MG63 (cell line): ENCODE measurements at regions not wholly inside any gene's neighbourhood (a gene's known extent, or its start where the extent isn't known, plus 50 kb on each side); places are given as distances from the start of the nearest gene placed in this dataset.
"Not testable (repeated sequence)": the region's sequence is repeated elsewhere in the genome, so short reads cannot be mapped to it uniquely, and the experiment has no call there.

Experiments used
- DNase-seq: peaks from one replicate; pipeline ENCODE4 v3.0.0-alpha.2; 2020
- H3K27me3 ChIP-seq: fragments of 250-450 bp; sonication (Bioruptor Pico); 2 replicates; pipeline ENCODE4 v1.5.1; 2020; ENCODE audit warnings: mild to moderate bottlenecking, moderate library complexity
- H3K36me3 ChIP-seq: fragments of 250-450 bp; sonication (Bioruptor Pico); 2 replicates; pipeline ENCODE4 v1.5.1; 2020; ENCODE audit warnings: mild to moderate bottlenecking, moderate library complexity
- H3K4me3 ChIP-seq: fragments of 250-450 bp; sonication (Bioruptor Pico); 2 replicates; pipeline ENCODE4 v1.5.1; 2020; ENCODE audit warnings: mild to moderate bottlenecking, moderate library complexity
- H3K9me3 ChIP-seq: fragments of 250-450 bp; sonication (Bioruptor Pico); 2 replicates; pipeline ENCODE4 v1.5.1; 2020; ENCODE audit warnings: mild to moderate bottlenecking, moderate library complexity

- Histone ChIP-seq H3K4me3 (no peak overlapping the region), H3K9me3 (no peaks in the 10 kb centered on the region), H3K27me3 (no peaks in the 10 kb centered on the region), H3K36me3 (no peaks in the 10 kb centered on the region)
- DNase-seq, result no peak
Observed at GRCh38 chr9:73880101-73880500, 617.0 kb upstream of the RORB start.

- H3K4me3 ChIP-seq, result no peak overlapping the region
- H3K36me3 ChIP-seq, result no peaks in the 10 kb centered on the region
- H3K9me3 ChIP-seq, result no peaks in the 10 kb centered on the region
- DNase-seq, result no peak
- H3K27me3 ChIP-seq, result no peaks in the 10 kb centered on the region
Observed at GRCh38 chr9:73889023-73889422, 608.1 kb upstream of the RORB start.

- no peaks in the 10 kb centered on the region for H3K27me3 ChIP-seq
- H3K4me3 ChIP-seq, result no peak overlapping the region
- no peak for DNase-seq
- no peaks in the 10 kb centered on the region for H3K36me3 ChIP-seq
- no peaks in the 10 kb centered on the region for H3K9me3 ChIP-seq
Observed at GRCh38 chr9:73890685-73891277, 606.4 kb upstream of the RORB start.

- Histone ChIP-seq H3K9me3 (no peaks in the 10 kb centered on the region), H3K27me3 (no peaks in the 10 kb centered on the region), H3K4me3 (no peak overlapping the region), H3K36me3 (no peaks in the 10 kb centered on the region)
- DNase-seq, result no peak
Observed at GRCh38 chr9:73892335-73892734, 604.8 kb upstream of the RORB start.

- H3K27me3 ChIP-seq, result no peaks in the 10 kb centered on the region
- DNase-seq, result no peak
- H3K4me3 ChIP-seq, result no peak overlapping the region
- H3K9me3 ChIP-seq, result no peaks in the 10 kb centered on the region
- no peaks in the 10 kb centered on the region for H3K36me3 ChIP-seq
Observed at GRCh38 chr9:73893230-73893629, 603.9 kb upstream of the RORB start.

GRCh38 chr9:73896061-73896460 is 601.1 kb upstream of the RORB start:
- DNase-seq, result no peak
- Histone ChIP-seq H3K4me3 (no peak overlapping the region), H3K36me3 (no peaks in the 10 kb centered on the region), H3K9me3 (no peaks in the 10 kb centered on the region), H3K27me3 (no peaks in the 10 kb centered on the region)

GRCh38 chr9:73906671-73907070 is 590.5 kb upstream of the RORB start:
- no peak overlapping the region for H3K4me3 ChIP-seq
- H3K27me3 ChIP-seq, result no peaks in the 10 kb centered on the region
- no peak for DNase-seq
- no peaks in the 10 kb centered on the region for H3K36me3 ChIP-seq
- H3K9me3 ChIP-seq, result no peaks in the 10 kb centered on the region

GRCh38 chr9:73911804-73912203 is 585.3 kb upstream of the RORB start:
- DNase-seq, result no peak
- Histone ChIP-seq H3K9me3 (no peaks in the 10 kb centered on the region), H3K27me3 (no peaks in the 10 kb centered on the region), H3K36me3 (no peaks in the 10 kb centered on the region), H3K4me3 (no peak overlapping the region)

GRCh38 chr9:73916016-73916673 is 581.0 kb upstream of the RORB start:
- H3K27me3 ChIP-seq, result no peaks in the 10 kb centered on the region
- no peaks in the 10 kb centered on the region for H3K36me3 ChIP-seq
- H3K9me3 ChIP-seq, result no peaks in the 10 kb centered on the region
- no peak overlapping the region for H3K4me3 ChIP-seq
- DNase-seq, result no peak

GRCh38 chr9:73919712-73920111 is 577.4 kb upstream of the RORB start:
- no peak overlapping the region for H3K4me3 ChIP-seq
- DNase-seq, result no peak
- no peaks in the 10 kb centered on the region for H3K27me3 ChIP-seq
- no peaks in the 10 kb centered on the region for H3K9me3 ChIP-seq
- H3K36me3 ChIP-seq, result no peaks in the 10 kb centered on the region

GRCh38 chr9:73923796-73924195 is 573.3 kb upstream of the RORB start:
- Histone ChIP-seq H3K4me3 (no peak overlapping the region), H3K9me3 (no peaks in the 10 kb centered on the region), H3K36me3 (no peaks in the 10 kb centered on the region), H3K27me3 (no peaks in the 10 kb centered on the region)
- DNase-seq, result no peak

- no peaks in the 10 kb centered on the region for H3K9me3 ChIP-seq
- H3K27me3 ChIP-seq, result no peaks in the 10 kb centered on the region
- H3K4me3 ChIP-seq, result no peak overlapping the region
- no peak for DNase-seq
- no peaks in the 10 kb centered on the region for H3K36me3 ChIP-seq
Observed at GRCh38 chr9:73951147-73951546, 546.0 kb upstream of the RORB start.

GRCh38 chr9:73962792-73963191 is 534.3 kb upstream of the RORB start:
- H3K9me3 ChIP-seq, result no peaks in the 10 kb centered on the region
- no peaks in the 10 kb centered on the region for H3K27me3 ChIP-seq
- no peak overlapping the region for H3K4me3 ChIP-seq
- no peak for DNase-seq
- H3K36me3 ChIP-seq, result no peaks in the 10 kb centered on the region

- no peaks in the 10 kb centered on the region for H3K9me3 ChIP-seq
- no peaks in the 10 kb centered on the region for H3K27me3 ChIP-seq
- no peak overlapping the region for H3K4me3 ChIP-seq
- H3K36me3 ChIP-seq, result no peaks in the 10 kb centered on the region
- no peak for DNase-seq
Observed at GRCh38 chr9:73969936-73970335, 527.2 kb upstream of the RORB start.

- H3K36me3 ChIP-seq, H3K27me3 ChIP-seq, H3K4me3 ChIP-seq, DNase-seq, H3K9me3 ChIP-seq: not testable (repeated sequence)
Observed at GRCh38 chr9:73976424-73976823, 520.7 kb upstream of the RORB start.

GRCh38 chr9:73979894-73980264 is 517.3 kb upstream of the RORB start:
- Histone ChIP-seq H3K27me3 (no peaks in the 10 kb centered on the region), H3K4me3 (no peak overlapping the region), H3K9me3 (no peaks in the 10 kb centered on the region), H3K36me3 (no peaks in the 10 kb centered on the region)
- no peak for DNase-seq

GRCh38 chr9:73980754-73981153 is 516.4 kb upstream of the RORB start:
- no peaks in the 10 kb centered on the region for H3K36me3 ChIP-seq

GRCh38 chr9:73981405-73981804 is 515.7 kb upstream of the RORB start:
- no peaks in the 10 kb centered on the region for H3K27me3 ChIP-seq
- H3K36me3 ChIP-seq, result no peaks in the 10 kb centered on the region
- DNase-seq, result no peak
- no peaks in the 10 kb centered on the region for H3K9me3 ChIP-seq
- H3K4me3 ChIP-seq, result no peak overlapping the region

More at GRCh38 chr9:73980754-73981153, 516.4 kb upstream of the RORB start:
- Histone ChIP-seq H3K9me3 (no peaks in the 10 kb centered on the region), H3K4me3 (no peak overlapping the region), H3K27me3 (no peaks in the 10 kb centered on the region)
- no peak for DNase-seq
